ENCODE measurements at regions not wholly inside any gene's neighbourhood (a gene's known extent, or its start where the extent isn't known, plus 50 kb on each side); places are given as distances from the start of the nearest gene placed in this dataset.

GRCh38 chr2:234438305-234438977 lies 58.4 kb downstream of the ARL4C start:
- DNase-seq = no peak

GRCh38 chr2:234437642-234438304 lies 59.1 kb downstream of the ARL4C start:
- no peak for DNase-seq

- no peak for DNase-seq
Measured at GRCh38 chr2:234436482-234436837, 60.4 kb downstream of the ARL4C start.

GRCh38 chr2:234435836-234436481 lies 60.9 kb downstream of the ARL4C start:
- DNase-seq = no peak

- DNase-seq = no peak
Measured at GRCh38 chr2:234433201-234433600, 63.7 kb downstream of the ARL4C start.

- DNase-seq = no peak
Measured at GRCh38 chr2:234430871-234431270, 66.0 kb downstream of the ARL4C start.

- no peak for DNase-seq
Measured at GRCh38 chr2:234429265-234429664, 67.6 kb downstream of the ARL4C start.

- DNase-seq = no peak
Measured at GRCh38 chr2:234427081-234428061, 69.5 kb downstream of the ARL4C start.

- DNase-seq = no peak
Measured at GRCh38 chr2:234426616-234427015, 70.3 kb downstream of the ARL4C start.

- DNase-seq = no peak
Measured at GRCh38 chr2:234425639-234426603, 71.0 kb downstream of the ARL4C start.

- no peak for DNase-seq
Measured at GRCh38 chr2:234423884-234424283, 73.0 kb downstream of the ARL4C start.

- DNase-seq = no peak
Measured at GRCh38 chr2:234422981-234423431, 73.9 kb downstream of the ARL4C start.

- DNase-seq = no peak
Measured at GRCh38 chr2:234422273-234422732, 74.6 kb downstream of the ARL4C start.

- DNase-seq = no peak
Measured at GRCh38 chr2:234420408-234420807, 76.5 kb downstream of the ARL4C start.

GRCh38 chr2:234419726-234420125 lies 77.2 kb downstream of the ARL4C start:
- DNase-seq = no peak

- DNase-seq = no peak
Measured at GRCh38 chr2:234415706-234416105, 81.2 kb downstream of the ARL4C start.

- DNase-seq = no peak
Measured at GRCh38 chr2:234414596-234414995, 82.3 kb downstream of the ARL4C start.

- DNase-seq = no peak
Measured at GRCh38 chr2:234412726-234413125, 84.2 kb downstream of the ARL4C start.

GRCh38 chr2:234411793-234412192 lies 85.1 kb downstream of the ARL4C start:
- DNase-seq = no peak

- DNase-seq = no peak
Measured at GRCh38 chr2:234410526-234410925, 86.4 kb downstream of the ARL4C start.

- DNase-seq = no peak
Measured at GRCh38 chr2:234409590-234409989, 87.3 kb downstream of the ARL4C start.

- no peak for DNase-seq
Measured at GRCh38 chr2:234406085-234406484, 90.8 kb downstream of the ARL4C start.

All from stimulated activated CD4-positive, alpha-beta T cell treated with anti-CD3 and anti-CD28 coated beads, Interleukin-2, amount 100 ng/mL, for 48 hours (primary cell).